ENCODE measurements at regions not wholly inside any gene's neighbourhood (a gene's known extent, or its start where the extent isn't known, plus 50 kb on each side); places are given as distances from the start of the nearest gene placed in this dataset.
"Not testable (repeated sequence)": the region's sequence is repeated elsewhere in the genome, so short reads cannot be mapped to it uniquely, and the experiment has no call there.

GRCh38 chr7:34227525-34227924, 322.2 kb downstream of the BMPER start:
- Mint-ChIP-seq H3K9me3 (peaks cover 24% of the 10 kb centered on the region), H3K4me1 (peaks cover 21% of the 10 kb centered on the region), H3K36me3 (peaks cover 16% of the 10 kb centered on the region; the same call in 1 of the 2 replicates), H3K4me3 (no peak overlapping the region), H3K27ac (no peak overlapping the region), H3K27me3 (ENCODE audit: low read depth) (peaks cover 4% of the 10 kb centered on the region)
- TF ChIP-seq CBFB (CRISPR knock-in tag; IDR thresholded peaks at IDR 0.05; ENCODE audit: low read depth) (no peak), TP53 (CRISPR knock-in tag; IDR thresholded peaks at IDR 0.05) (no peak), ZSCAN18 (CRISPR knock-in tag; IDR thresholded peaks at IDR 0.05) (no peak), SMAD4 (CRISPR knock-in tag; IDR thresholded peaks at IDR 0.05) (no peak), ZNF396 (CRISPR knock-in tag; IDR thresholded peaks at IDR 0.05; ENCODE audit: borderline replicate concordance) (no peak), ZNF263 (CRISPR knock-in tag; IDR thresholded peaks at IDR 0.05; ENCODE audit: low read depth) (no peak), GABPB1 (CRISPR knock-in tag; IDR thresholded peaks at IDR 0.05) (no peak), HMGA2 (CRISPR knock-in tag; IDR thresholded peaks at IDR 0.05) (no peak)
- ChIA-PET CTCF (interaction anchor here (1.4 kb wide), 1 partner anchor 13 kb away, joined by 3 read pairs; no protein-coding TSS in a partner anchor), POLR2A (interaction anchor here (1.0 kb wide), 1 partner anchor 9 kb away, joined by 3 read pairs; no protein-coding TSS in a partner anchor)
- ATAC-seq (no peak), DNase-seq (ENCODE audit: low spot score) (no peak)

- peaks cover 28% of the 10 kb centered on the region for H3K9me3 Mint-ChIP-seq
- H3K27ac Mint-ChIP-seq; ATAC-seq; H3K4me1 Mint-ChIP-seq; POLR2A ChIA-PET; DNase-seq (ENCODE audit: low spot score); H3K4me3 Mint-ChIP-seq; H3K36me3 Mint-ChIP-seq; H3K27me3 Mint-ChIP-seq (ENCODE audit: low read depth): not testable (repeated sequence)
- CTCF ChIA-PET, result interaction anchor here (1.8 kb wide), 1 partner anchor 9 kb away, joined by 4 read pairs; no protein-coding TSS in a partner anchor
Observed at GRCh38 chr7:34235101-34235500, 329.8 kb downstream of the BMPER start.

- Mint-ChIP-seq H3K4me1 (no peaks in the 10 kb centered on the region), H3K27ac (no peak overlapping the region), H3K27me3 (ENCODE audit: low read depth) (no peaks in the 10 kb centered on the region), H3K4me3 (no peak overlapping the region), H3K9me3 (peaks cover 19% of the 10 kb centered on the region), H3K36me3 (0 out of 2 replicates have a peak, but pooled peaks cover 4% of the 10 kb centered on the region)
- CTCF ChIA-PET, result no interaction called here
- no peak for ATAC-seq
- POLR2A ChIA-PET, result no interaction called here
- DNase-seq (ENCODE audit: low spot score), result no peak
- TF ChIP-seq FOXP4 (CRISPR knock-in tag; IDR thresholded peaks at IDR 0.05) (no peak), CDX4 (CRISPR knock-in tag; IDR thresholded peaks at IDR 0.05; ENCODE audit: borderline replicate concordance) (no peak), PRRX2 (CRISPR knock-in tag; IDR thresholded peaks at IDR 0.05) (no peak), USF2 (CRISPR knock-in tag; IDR thresholded peaks at IDR 0.05) (no peak), ZNF121 (CRISPR knock-in tag; IDR thresholded peaks at IDR 0.05) (no peak), GABPB1 (CRISPR knock-in tag; IDR thresholded peaks at IDR 0.05) (no peak), ESRRA (CRISPR knock-in tag; IDR thresholded peaks at IDR 0.05; ENCODE audit: borderline replicate concordance) (no peak), PREB (CRISPR knock-in tag; IDR thresholded peaks at IDR 0.05; ENCODE audit: borderline replicate concordance) (no peak), FOXK1 (CRISPR knock-in tag; IDR thresholded peaks at IDR 0.05) (no peak), TCF7 (CRISPR knock-in tag; IDR thresholded peaks at IDR 0.05; ENCODE audit: low read depth) (no peak), ATF2 (CRISPR knock-in tag; IDR thresholded peaks at IDR 0.05; ENCODE audit: borderline replicate concordance, low read depth) (no peak), E2F5 (CRISPR knock-in tag; IDR thresholded peaks at IDR 0.05) (no peak), ZNF138 (CRISPR knock-in tag; conservative IDR thresholded peaks at IDR 0.05) (no peak), ZNF425 (CRISPR knock-in tag; conservative IDR thresholded peaks at IDR 0.05) (no peak)
Observed at GRCh38 chr7:34236057-34236456, 330.7 kb downstream of the BMPER start.
